ENCODE measurements at regions not wholly inside any gene's neighbourhood (a gene's known extent, or its start where the extent isn't known, plus 50 kb on each side); places are given as distances from the start of the nearest gene placed in this dataset.

GRCh38 chr6:96460052-96460700 is 61.4 kb upstream of the UFL1 start:
- Histone ChIP-seq H3K9me3 (ENCODE audit: control insufficient read depth in 4 of 4, low read length in 3 of 4) (no peaks in the 10 kb centered on the region), H3K36me3 (ENCODE audit: control insufficient read depth in 4 of 4, insufficient read depth in 3 of 4, low read depth in 1 of 4, low read length in 3 of 4) (no peaks in the 10 kb centered on the region), H3K4me1 (ENCODE audit: control insufficient read depth in 4 of 4, insufficient read depth in 4 of 4, low read length in 3 of 4) (no peaks in the 10 kb centered on the region), H3K27me3 (ENCODE audit: control insufficient read depth in 4 of 4, insufficient read depth in 4 of 4, low read length in 3 of 4) (no peaks in the 10 kb centered on the region), H3K27ac (ENCODE audit: low read depth in 1 of 2, low read length in 2 of 2) (no peak overlapping the region), H3K9ac (ENCODE audit: low read depth in 1 of 2, low read length in 2 of 2) (no peak overlapping the region), H3K4me3 (ENCODE audit: low read depth in 1 of 3, low read length in 3 of 3) (no peak overlapping the region)
- no peak for DNase-seq (ENCODE audit: low spot score)
- WGBS = 91% methylated on average over 6 of the region's 6 CpGs
- no peak for TF ChIP-seq ATF3 (IDR thresholded peaks at IDR 0.05)
- no peak for TF ChIP-seq GABPA (IDR thresholded peaks at IDR 0.05 in 1 of 2, conservative IDR thresholded peaks at IDR 0.05 in 1 of 2)
- no peak for TF ChIP-seq TAF1 (conservative IDR thresholded peaks at IDR 0.05)
- no peak for TF ChIP-seq RAD21 (IDR thresholded peaks at IDR 0.05)
- no peak for TF ChIP-seq YY1 (IDR thresholded peaks at IDR 0.05)
- TF ChIP-seq ZBTB33 (IDR thresholded peaks at IDR 0.05) = no peak
- no peak for TF ChIP-seq FOXA2 (IDR thresholded peaks at IDR 0.05)
- no peak for TF ChIP-seq HNF4A (conservative IDR thresholded peaks at IDR 0.05)
- TF ChIP-seq REST (IDR thresholded peaks at IDR 0.05) = no peak
- no peak for TF ChIP-seq JUND (IDR thresholded peaks at IDR 0.05)
- no peak for TF ChIP-seq RXRA (IDR thresholded peaks at IDR 0.05)
- no peak for TF ChIP-seq MAX (IDR thresholded peaks at IDR 0.05)
- no peak for TF ChIP-seq HNF4G (IDR thresholded peaks at IDR 0.05)
- TF ChIP-seq CTCF (IDR thresholded peaks at IDR 0.05; ENCODE audit: low read depth, low read length, missing input control) = no peak

GRCh38 chr6:96465321-96465903 is 56.2 kb upstream of the UFL1 start:
- Histone ChIP-seq H3K4me3 (ENCODE audit: low read depth in 1 of 3, low read length in 3 of 3) (no peak overlapping the region), H3K4me1 (ENCODE audit: control insufficient read depth in 4 of 4, insufficient read depth in 4 of 4, low read length in 3 of 4) (no peaks in the 10 kb centered on the region), H3K36me3 (ENCODE audit: control insufficient read depth in 4 of 4, insufficient read depth in 3 of 4, low read depth in 1 of 4, low read length in 3 of 4) (no peaks in the 10 kb centered on the region), H3K27me3 (ENCODE audit: control insufficient read depth in 4 of 4, insufficient read depth in 4 of 4, low read length in 3 of 4) (no peaks in the 10 kb centered on the region), H3K9me3 (ENCODE audit: control insufficient read depth in 4 of 4, low read length in 3 of 4) (no peaks in the 10 kb centered on the region), H3K9ac (ENCODE audit: low read depth in 1 of 2, low read length in 2 of 2) (no peak overlapping the region), H3K27ac (ENCODE audit: low read depth in 1 of 2, low read length in 2 of 2) (no peak overlapping the region)
- 69% methylated on average over 3 of the region's 3 CpGs for WGBS
- DNase-seq (ENCODE audit: low spot score) = no peak
- TF ChIP-seq NR2F2 (IDR thresholded peaks at IDR 0.05) (no peak), HNF4A (conservative IDR thresholded peaks at IDR 0.05) (no peak), FOXA2 (IDR thresholded peaks at IDR 0.05) (no peak), REST (IDR thresholded peaks at IDR 0.05) (no peak), ZBTB33 (IDR thresholded peaks at IDR 0.05) (no peak), RAD21 (IDR thresholded peaks at IDR 0.05) (no peak), FOXA1 (IDR thresholded peaks at IDR 0.05) (no peak), GABPA (IDR thresholded peaks at IDR 0.05 in 1 of 2, conservative IDR thresholded peaks at IDR 0.05 in 1 of 2) (no peak), TAF1 (conservative IDR thresholded peaks at IDR 0.05) (no peak), YY1 (IDR thresholded peaks at IDR 0.05) (no peak), MAX (IDR thresholded peaks at IDR 0.05) (no peak)
